ENCODE measurements at regions not wholly inside any gene's neighbourhood (a gene's known extent, or its start where the extent isn't known, plus 50 kb on each side); places are given as distances from the start of the nearest gene placed in this dataset.

GRCh38 chr3:74059301-74059922, 434.7 kb upstream of the PDZRN3 start:
- no peak for TF ChIP-seq TAF1 (IDR thresholded peaks at IDR 0.05; ENCODE audit: borderline replicate concordance, insufficient read depth, low read length)
- TF ChIP-seq FOXP2 (optimal IDR thresholded peaks at IDR 0.05; ENCODE audit: borderline replicate concordance, extremely low read depth, extremely low read length, insufficient read depth): no peak
- no peak for TF ChIP-seq REST (IDR thresholded peaks at IDR 0.05; ENCODE audit: insufficient read depth in 1 of 2, low read depth in 2 of 2, low read length in 2 of 2)
- TF ChIP-seq SIN3A (IDR thresholded peaks at IDR 0.05; ENCODE audit: borderline replicate concordance, insufficient read depth, low read length): no peak
- TF ChIP-seq POLR2AphosphoS5 (IDR thresholded peaks at IDR 0.05; ENCODE audit: low read depth, low read length): no peak

- TF ChIP-seq SIN3A (IDR thresholded peaks at IDR 0.05; ENCODE audit: borderline replicate concordance, insufficient read depth, low read length) (no peak), POLR2AphosphoS5 (IDR thresholded peaks at IDR 0.05; ENCODE audit: low read depth, low read length) (no peak), FOXP2 (optimal IDR thresholded peaks at IDR 0.05; ENCODE audit: borderline replicate concordance, extremely low read depth, extremely low read length, insufficient read depth) (no peak), REST (IDR thresholded peaks at IDR 0.05; ENCODE audit: insufficient read depth in 1 of 2, low read depth in 2 of 2, low read length in 2 of 2) (no peak), TAF1 (IDR thresholded peaks at IDR 0.05; ENCODE audit: borderline replicate concordance, insufficient read depth, low read length) (no peak)
These were observed 432.4 kb upstream of the PDZRN3 start for GRCh38 chr3:74057169-74057568.

- TF ChIP-seq SIN3A (IDR thresholded peaks at IDR 0.05; ENCODE audit: borderline replicate concordance, insufficient read depth, low read length) (no peak), POLR2AphosphoS5 (IDR thresholded peaks at IDR 0.05; ENCODE audit: low read depth, low read length) (no peak), REST (IDR thresholded peaks at IDR 0.05; ENCODE audit: insufficient read depth in 1 of 2, low read depth in 2 of 2, low read length in 2 of 2) (no peak), FOXP2 (optimal IDR thresholded peaks at IDR 0.05; ENCODE audit: borderline replicate concordance, extremely low read depth, extremely low read length, insufficient read depth) (no peak), TAF1 (IDR thresholded peaks at IDR 0.05; ENCODE audit: borderline replicate concordance, insufficient read depth, low read length) (no peak)
These were observed 430.3 kb upstream of the PDZRN3 start for GRCh38 chr3:74055061-74055460.

- TF ChIP-seq FOXP2 (optimal IDR thresholded peaks at IDR 0.05; ENCODE audit: borderline replicate concordance, extremely low read depth, extremely low read length, insufficient read depth) (no peak), POLR2AphosphoS5 (IDR thresholded peaks at IDR 0.05; ENCODE audit: low read depth, low read length) (no peak), TAF1 (IDR thresholded peaks at IDR 0.05; ENCODE audit: borderline replicate concordance, insufficient read depth, low read length) (no peak), SIN3A (IDR thresholded peaks at IDR 0.05; ENCODE audit: borderline replicate concordance, insufficient read depth, low read length) (no peak), REST (IDR thresholded peaks at IDR 0.05; ENCODE audit: insufficient read depth in 1 of 2, low read depth in 2 of 2, low read length in 2 of 2) (no peak)
These were observed 429.8 kb upstream of the PDZRN3 start for GRCh38 chr3:74054566-74054965.

Data from PFSK-1 (cell line).